ENCODE measurements at regions not wholly inside any gene's neighbourhood (a gene's known extent, or its start where the extent isn't known, plus 50 kb on each side); places are given as distances from the start of the nearest gene placed in this dataset.

- Histone ChIP-seq H3K9me3 (no peaks in the 10 kb centered on the region), H3K4me3 (no peak overlapping the region), H3K27me3 (ENCODE audit: low read depth) (no peaks in the 10 kb centered on the region), H3K36me3 (replicated peaks) (no peaks in the 10 kb centered on the region), H3K4me1 (peaks cover 7% of the 10 kb centered on the region; the same call in 1 of the 2 replicates)
- DNase-seq (ENCODE audit: low spot score in 2 of 2): no peak
- in situ Hi-C loops (cut with MboI; ENCODE audit: low sequenced_read_pairs): no loop called here
Observed at GRCh38 chr6:148218542-148219258, 123.9 kb upstream of the SASH1 start.

GRCh38 chr6:148221196-148221979, 121.2 kb upstream of the SASH1 start:
- DNase-seq (ENCODE audit: low spot score in 2 of 2): no peak
- Histone ChIP-seq H3K4me3 (no peak overlapping the region), H3K27me3 (ENCODE audit: low read depth) (no peaks in the 10 kb centered on the region; the same call in 1 of the 2 replicates), H3K9me3 (no peaks in the 10 kb centered on the region), H3K36me3 (replicated peaks) (no peaks in the 10 kb centered on the region), H3K4me1 (peaks cover 16% of the 10 kb centered on the region)
- in situ Hi-C loops (cut with MboI; ENCODE audit: low sequenced_read_pairs): no loop called here

GRCh38 chr6:148222376-148222775, 120.3 kb upstream of the SASH1 start:
- H3K27me3 ChIP-seq (ENCODE audit: low read depth): no peaks in the 10 kb centered on the region; the same call in 1 of the 2 replicates
- DNase-seq (ENCODE audit: low spot score in 2 of 2): no peak
- in situ Hi-C loops (cut with MboI; ENCODE audit: low sequenced_read_pairs): no loop called here

GRCh38 chr6:148222846-148223245, 119.8 kb upstream of the SASH1 start:
- in situ Hi-C loops (cut with MboI; ENCODE audit: low sequenced_read_pairs): no loop called here
- H3K27me3 ChIP-seq (ENCODE audit: low read depth): peaks cover 3% of the 10 kb centered on the region; the same call in 1 of the 2 replicates

More at GRCh38 chr6:148222376-148222775, 120.3 kb upstream of the SASH1 start:
- Histone ChIP-seq H3K36me3 (replicated peaks) (no peaks in the 10 kb centered on the region), H3K9me3 (no peaks in the 10 kb centered on the region), H3K4me3 (no peak overlapping the region), H3K4me1 (peaks cover 16% of the 10 kb centered on the region)

GRCh38 chr6:148223424-148223842, 119.2 kb upstream of the SASH1 start:
- Histone ChIP-seq H3K27me3 (ENCODE audit: low read depth) (peaks cover 3% of the 10 kb centered on the region; the same call in 1 of the 2 replicates), H3K4me1 (peaks cover 16% of the 10 kb centered on the region), H3K9me3 (no peaks in the 10 kb centered on the region), H3K36me3 (replicated peaks) (no peaks in the 10 kb centered on the region), H3K4me3 (no peak overlapping the region)
- in situ Hi-C loops (cut with MboI; ENCODE audit: low sequenced_read_pairs): no loop called here
- DNase-seq (ENCODE audit: low spot score in 2 of 2): no peak

More at GRCh38 chr6:148222846-148223245, 119.8 kb upstream of the SASH1 start:
- Histone ChIP-seq H3K9me3 (no peaks in the 10 kb centered on the region), H3K4me1 (peaks cover 16% of the 10 kb centered on the region), H3K4me3 (no peak overlapping the region), H3K36me3 (replicated peaks) (no peaks in the 10 kb centered on the region)
- DNase-seq (ENCODE audit: low spot score in 2 of 2): no peak

GRCh38 chr6:148225871-148226270, 116.8 kb upstream of the SASH1 start:
- peaks cover 16% of the 10 kb centered on the region for H3K4me1 ChIP-seq
- peaks cover 3% of the 10 kb centered on the region; the same call in 1 of the 2 replicates for H3K27me3 ChIP-seq (ENCODE audit: low read depth)
- H3K36me3 ChIP-seq (replicated peaks): no peaks in the 10 kb centered on the region
- no peak overlapping the region for H3K4me3 ChIP-seq
- in situ Hi-C loops (cut with MboI; ENCODE audit: low sequenced_read_pairs): no loop called here
- DNase-seq (ENCODE audit: low spot score in 2 of 2): no peak
- H3K9me3 ChIP-seq: no peaks in the 10 kb centered on the region

GRCh38 chr6:148226284-148226683, 116.4 kb upstream of the SASH1 start:
- Histone ChIP-seq H3K27me3 (ENCODE audit: low read depth) (peaks cover 3% of the 10 kb centered on the region; the same call in 1 of the 2 replicates), H3K9me3 (no peaks in the 10 kb centered on the region), H3K36me3 (replicated peaks) (no peaks in the 10 kb centered on the region), H3K4me3 (no peak overlapping the region), H3K4me1 (peaks cover 14% of the 10 kb centered on the region)
- in situ Hi-C loops (cut with MboI; ENCODE audit: low sequenced_read_pairs): no loop called here
- DNase-seq (ENCODE audit: low spot score in 2 of 2): no peak

GRCh38 chr6:148231572-148231971, 111.1 kb upstream of the SASH1 start:
- DNase-seq (ENCODE audit: low spot score in 2 of 2): no peak
- no peaks in the 10 kb centered on the region for H3K4me1 ChIP-seq
- H3K36me3 ChIP-seq (replicated peaks): no peaks in the 10 kb centered on the region
- H3K9me3 ChIP-seq: no peaks in the 10 kb centered on the region
- in situ Hi-C loops (cut with MboI; ENCODE audit: low sequenced_read_pairs): no loop called here
- H3K4me3 ChIP-seq: no peak overlapping the region
- peaks cover 3% of the 10 kb centered on the region; the same call in 1 of the 2 replicates for H3K27me3 ChIP-seq (ENCODE audit: low read depth)

- Histone ChIP-seq H3K4me1 (no peaks in the 10 kb centered on the region), H3K36me3 (replicated peaks) (no peaks in the 10 kb centered on the region), H3K27me3 (ENCODE audit: low read depth) (no peaks in the 10 kb centered on the region; the same call in 1 of the 2 replicates), H3K9me3 (no peaks in the 10 kb centered on the region), H3K4me3 (no peak overlapping the region)
- no peak for DNase-seq (ENCODE audit: low spot score in 2 of 2)
- in situ Hi-C loops (cut with MboI; ENCODE audit: low sequenced_read_pairs): no loop called here
Observed at GRCh38 chr6:148235446-148235845, 107.2 kb upstream of the SASH1 start.

- no peaks in the 10 kb centered on the region for H3K36me3 ChIP-seq (replicated peaks)
- H3K4me1 ChIP-seq: no peaks in the 10 kb centered on the region
- H3K27me3 ChIP-seq (ENCODE audit: low read depth): no peaks in the 10 kb centered on the region; the same call in 1 of the 2 replicates
- no peak for DNase-seq (ENCODE audit: low spot score in 2 of 2)
- in situ Hi-C loops (cut with MboI; ENCODE audit: low sequenced_read_pairs): no loop called here
- H3K9me3 ChIP-seq: no peaks in the 10 kb centered on the region
- H3K4me3 ChIP-seq: no peak overlapping the region
Observed at GRCh38 chr6:148238713-148239112, 103.9 kb upstream of the SASH1 start.

GRCh38 chr6:148239215-148239614, 103.4 kb upstream of the SASH1 start:
- H3K36me3 ChIP-seq (replicated peaks): no peaks in the 10 kb centered on the region
- in situ Hi-C loops (cut with MboI; ENCODE audit: low sequenced_read_pairs): no loop called here
- no peaks in the 10 kb centered on the region for H3K9me3 ChIP-seq
- H3K4me3 ChIP-seq: no peak overlapping the region
- no peaks in the 10 kb centered on the region; the same call in 1 of the 2 replicates for H3K27me3 ChIP-seq (ENCODE audit: low read depth)
- DNase-seq (ENCODE audit: low spot score in 2 of 2): no peak
- no peaks in the 10 kb centered on the region for H3K4me1 ChIP-seq

- Histone ChIP-seq H3K4me3 (no peak overlapping the region), H3K9me3 (no peaks in the 10 kb centered on the region), H3K36me3 (replicated peaks) (no peaks in the 10 kb centered on the region), H3K4me1 (no peaks in the 10 kb centered on the region), H3K27me3 (ENCODE audit: low read depth) (no peaks in the 10 kb centered on the region; the same call in 1 of the 2 replicates)
- DNase-seq (ENCODE audit: low spot score in 2 of 2): no peak
- in situ Hi-C loops (cut with MboI; ENCODE audit: low sequenced_read_pairs): no loop called here
Observed at GRCh38 chr6:148239801-148240460, 102.7 kb upstream of the SASH1 start.

- Histone ChIP-seq H3K27me3 (ENCODE audit: low read depth) (no peaks in the 10 kb centered on the region; the same call in 1 of the 2 replicates), H3K4me1 (no peaks in the 10 kb centered on the region), H3K9me3 (no peaks in the 10 kb centered on the region), H3K4me3 (no peak overlapping the region), H3K36me3 (replicated peaks) (no peaks in the 10 kb centered on the region)
- DNase-seq (ENCODE audit: low spot score in 2 of 2): no peak
- in situ Hi-C loops (cut with MboI; ENCODE audit: low sequenced_read_pairs): no loop called here
Observed at GRCh38 chr6:148240461-148240840, 102.2 kb upstream of the SASH1 start.
